Smooth muscle cell (in vitro differentiated cells): ENCODE measurements at regions not wholly inside any gene's neighbourhood (a gene's known extent, or its start where the extent isn't known, plus 50 kb on each side); places are given as distances from the start of the nearest gene placed in this dataset.

Source experiments
- DNase-seq: peaks from one replicate; lab custom pipeline; 2025; ENCODE audit not compliant: unreplicated experiment; lab: John Stamatoyannopoulos, UW
- H2AFZ ChIP-seq: fragments of 200-600 bp; sonication (generic); 2 replicates; pipeline ENCODE4 v1.6.0; 2016; ENCODE audit warnings: antibody characterized with exemption, low read depth, mild to moderate bottlenecking
- H3F3A ChIP-seq: fragments of 200-600 bp; sonication (generic); 2 replicates; pipeline ENCODE4 v1.6.0; 2017; ENCODE audit warnings: antibody characterized with exemption, low read depth
- H3K27ac ChIP-seq: fragments of 200-600 bp; sonication (generic); 2 replicates; pipeline ENCODE4 v1.5.1; 2016; ENCODE audit warnings: low read depth, mild to moderate bottlenecking
- H3K27me3 ChIP-seq: fragments of 200-600 bp; sonication (generic); 2 replicates; pipeline ENCODE4 v1.6.1; 2016; ENCODE audit warnings: low read depth, mild to moderate bottlenecking
- H3K36me3 ChIP-seq: fragments of 200-600 bp; sonication (generic); 2 replicates; pipeline ENCODE4 v1.5.1; 2016; ENCODE audit warnings: low read depth
- H3K4me1 ChIP-seq: fragments of 200-600 bp; sonication (generic); 2 replicates; pipeline ENCODE4 v1.5.1; 2016; ENCODE audit warnings: low read depth
- H3K4me2 ChIP-seq: fragments of 200-600 bp; sonication (generic); 2 replicates; pipeline ENCODE4 v1.6.0; 2016; ENCODE audit warnings: mild to moderate bottlenecking
- H3K4me3 ChIP-seq: fragments of 200-600 bp; sonication (generic); 2 replicates; pipeline ENCODE4 v1.5.1; 2016; ENCODE audit warnings: mild to moderate bottlenecking
- H3K79me2 ChIP-seq: fragments of 200-600 bp; sonication (generic); 2 replicates; pipeline ENCODE4 v1.6.0; 2016; ENCODE audit warnings: low read depth, mild to moderate bottlenecking
- H3K9ac ChIP-seq: fragments of 200-600 bp; sonication (generic); 2 replicates; pipeline ENCODE4 v1.6.0; 2016; ENCODE audit warnings: low read depth
- H3K9me3 ChIP-seq: fragments of 200-600 bp; sonication (generic); replicated peaks from 2 replicates; pipeline ENCODE4 v1.5.1; 2016; ENCODE audit warnings: low read depth
- H4K20me1 ChIP-seq: fragments of 200-600 bp; sonication (generic); 2 replicates; pipeline ENCODE4 v1.6.0; 2016; ENCODE audit warnings: low read depth
- WGBS: methylation state at CpG from one replicate; pipeline ENCODE4 v1.1.7; 2016; ENCODE audit warnings: low lambda C conversion rate; 5-methylcytosine and 5-hydroxymethylcytosine counted together
- TF ChIP-seq, protein P1 (sequence below): fragments of 200-600 bp; sonication (generic); IDR thresholded peaks from 2 replicates; pipeline ENCODE4 v1.5.1; 2017; ENCODE audit warnings: borderline replicate concordance, mild to moderate bottlenecking, antibody characterized with exemption; ENCODE audit not compliant: insufficient read depth, poor library complexity, severe bottlenecking

DNA sequence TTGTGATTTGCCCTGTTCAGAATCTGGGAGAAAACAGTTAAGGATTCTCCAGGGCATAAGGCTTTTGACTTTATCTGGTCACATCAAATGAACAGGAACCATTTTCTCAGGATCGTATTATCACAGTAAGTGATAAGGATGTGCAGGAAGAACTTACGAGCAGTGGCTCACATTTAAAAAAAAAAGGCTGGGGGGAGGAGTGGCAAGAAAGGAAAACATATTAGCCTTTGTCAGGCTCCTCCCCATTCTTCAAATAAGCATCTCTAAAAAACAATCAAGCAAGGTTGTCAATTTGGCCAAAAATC is 234.3 kb upstream of the TMEM161B start:
- H3K9me3 ChIP-seq, result no peaks in the 10 kb centered on the region
- H3K4me3 ChIP-seq, result peak overlapping the region; percentile 5
- peak overlapping the region; percentile 38 for H3K4me2 ChIP-seq
- H3K27me3 ChIP-seq, result peaks cover 10% of the 10 kb centered on the region
- H3F3A ChIP-seq, result no peaks in the 10 kb centered on the region
- no peak for DNase-seq
- H2AFZ ChIP-seq, result peak overlapping the region; percentile 1
- H3K9ac ChIP-seq, result no peak overlapping the region
- no peaks in the 10 kb centered on the region for H3K79me2 ChIP-seq
- peaks cover 7% of the 10 kb centered on the region for H3K4me1 ChIP-seq
- H3K27ac ChIP-seq, result no peak overlapping the region
- no peaks in the 10 kb centered on the region for H4K20me1 ChIP-seq
- H3K36me3 ChIP-seq, result no peaks in the 10 kb centered on the region
- WGBS, result 19% methylated on average over 2 of the region's 2 CpGs
- TF ChIP-seq, protein P1, sequence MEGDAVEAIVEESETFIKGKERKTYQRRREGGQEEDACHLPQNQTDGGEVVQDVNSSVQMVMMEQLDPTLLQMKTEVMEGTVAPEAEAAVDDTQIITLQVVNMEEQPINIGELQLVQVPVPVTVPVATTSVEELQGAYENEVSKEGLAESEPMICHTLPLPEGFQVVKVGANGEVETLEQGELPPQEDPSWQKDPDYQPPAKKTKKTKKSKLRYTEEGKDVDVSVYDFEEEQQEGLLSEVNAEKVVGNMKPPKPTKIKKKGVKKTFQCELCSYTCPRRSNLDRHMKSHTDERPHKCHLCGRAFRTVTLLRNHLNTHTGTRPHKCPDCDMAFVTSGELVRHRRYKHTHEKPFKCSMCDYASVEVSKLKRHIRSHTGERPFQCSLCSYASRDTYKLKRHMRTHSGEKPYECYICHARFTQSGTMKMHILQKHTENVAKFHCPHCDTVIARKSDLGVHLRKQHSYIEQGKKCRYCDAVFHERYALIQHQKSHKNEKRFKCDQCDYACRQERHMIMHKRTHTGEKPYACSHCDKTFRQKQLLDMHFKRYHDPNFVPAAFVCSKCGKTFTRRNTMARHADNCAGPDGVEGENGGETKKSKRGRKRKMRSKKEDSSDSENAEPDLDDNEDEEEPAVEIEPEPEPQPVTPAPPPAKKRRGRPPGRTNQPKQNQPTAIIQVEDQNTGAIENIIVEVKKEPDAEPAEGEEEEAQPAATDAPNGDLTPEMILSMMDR, result no peak

DNA sequence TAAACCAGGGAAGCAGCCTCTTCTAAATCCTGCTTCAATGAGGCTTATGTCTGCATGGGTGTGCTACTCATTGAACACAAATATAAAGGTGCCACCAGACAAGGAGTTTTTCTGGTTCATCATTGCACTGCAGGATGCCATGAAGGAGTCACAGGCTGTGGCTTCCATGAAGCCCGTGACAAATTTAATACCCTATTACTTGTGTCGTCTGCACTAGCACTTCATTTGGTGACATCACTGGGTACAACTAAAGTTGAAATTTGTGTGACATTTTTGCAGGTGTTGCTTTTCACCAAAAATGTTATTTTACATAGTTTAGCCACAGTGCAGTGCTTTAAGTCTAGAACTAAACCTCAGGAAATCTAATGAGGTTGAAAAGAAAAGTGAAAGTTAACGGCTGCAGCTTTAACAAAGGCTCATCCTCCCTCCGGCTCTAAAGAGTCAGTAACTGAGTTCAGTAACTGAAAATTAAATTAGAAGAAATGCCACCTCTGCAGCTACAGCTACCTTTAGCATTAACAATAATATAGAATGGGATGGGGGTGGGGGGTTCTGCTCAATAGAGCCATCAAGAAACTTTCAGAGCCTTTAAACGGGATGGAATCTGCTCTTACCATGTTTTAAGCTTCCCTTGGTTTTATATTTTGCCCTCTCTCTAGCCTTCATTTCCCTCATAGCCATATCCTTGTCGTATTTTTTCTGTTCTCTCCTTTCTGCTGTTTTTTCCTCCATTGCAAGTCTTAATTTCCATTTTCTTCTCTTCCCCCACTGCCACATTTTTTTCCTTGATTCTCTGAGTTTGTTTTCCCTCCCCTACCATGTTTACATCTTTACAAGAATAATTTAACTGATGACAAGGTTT is 233.8 kb upstream of the TMEM161B start:
- Histone ChIP-seq H3K9me3 (no peaks in the 10 kb centered on the region), H3K4me2 (peak overlapping the region; percentile 38), H3K4me3 (peak overlapping the region; percentile 5), H3K79me2 (no peaks in the 10 kb centered on the region), H3K27me3 (peaks cover 4% of the 10 kb centered on the region), H3K4me1 (peaks cover 7% of the 10 kb centered on the region), H3F3A (no peaks in the 10 kb centered on the region), H3K9ac (no peak overlapping the region), H3K36me3 (no peaks in the 10 kb centered on the region), H4K20me1 (no peaks in the 10 kb centered on the region), H3K27ac (no peak overlapping the region), H2AFZ (peak overlapping the region; percentile 1)
- WGBS, result 70% methylated on average over 6 of the region's 6 CpGs
- DNase-seq, result no peak
- TF ChIP-seq, protein P1, result no peak

DNA sequence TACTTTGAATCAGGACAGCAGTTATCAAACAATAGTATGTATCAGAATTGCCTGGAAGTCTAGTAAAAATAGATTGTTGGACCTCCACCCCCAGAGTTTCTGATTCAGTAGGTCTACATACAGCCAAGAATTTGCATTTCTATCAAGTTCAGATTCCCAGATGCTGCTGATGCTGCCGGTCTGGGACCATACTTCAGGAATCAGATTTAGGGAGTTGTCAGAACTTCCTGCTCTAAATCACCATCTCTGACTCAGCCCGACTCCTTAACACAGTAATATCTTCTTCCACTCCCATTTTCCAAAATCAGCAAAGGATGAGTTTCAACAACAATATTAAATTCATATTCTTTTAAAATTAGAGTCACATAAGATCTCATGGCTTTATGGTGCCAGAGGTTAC is 227.2 kb upstream of the TMEM161B start:
- H3K27me3 ChIP-seq, result no peaks in the 10 kb centered on the region
- DNase-seq, result no peak
- TF ChIP-seq, protein P1, result no peak
- H2AFZ ChIP-seq, result no peak overlapping the region
- no peaks in the 10 kb centered on the region for H3K79me2 ChIP-seq
- no peaks in the 10 kb centered on the region for H4K20me1 ChIP-seq
- peaks cover 6% of the 10 kb centered on the region for H3K4me1 ChIP-seq
- H3K27ac ChIP-seq, result no peak overlapping the region
- 66% methylated on average over 2 of the region's 2 CpGs for WGBS
- H3F3A ChIP-seq, result no peaks in the 10 kb centered on the region
- H3K4me2 ChIP-seq, result no peak overlapping the region
- H3K9me3 ChIP-seq, result no peaks in the 10 kb centered on the region
- no peak overlapping the region for H3K4me3 ChIP-seq
- no peaks in the 10 kb centered on the region for H3K36me3 ChIP-seq
- H3K9ac ChIP-seq, result no peak overlapping the region

DNA sequence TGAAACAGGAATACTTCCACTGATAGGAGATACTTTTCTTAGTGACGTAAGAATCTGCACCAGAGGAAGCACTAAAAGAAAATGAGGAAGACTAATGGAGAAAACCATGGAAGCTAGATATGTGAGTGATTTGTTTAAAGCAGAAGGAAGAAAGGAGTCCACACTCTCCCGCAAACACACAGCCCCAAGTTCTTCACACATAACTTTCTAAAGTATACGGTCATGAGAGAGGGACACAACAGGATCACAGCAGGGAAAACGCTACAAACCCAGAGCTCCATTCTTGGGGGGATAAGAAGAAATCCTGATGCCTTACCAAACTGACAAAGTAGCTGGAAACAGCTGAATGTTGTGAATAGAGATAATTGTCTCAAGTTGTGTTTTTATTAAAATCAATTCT is 222.2 kb upstream of the TMEM161B start:
- no peaks in the 10 kb centered on the region for H3K9me3 ChIP-seq
- DNase-seq, result no peak
- no peaks in the 10 kb centered on the region for H3K36me3 ChIP-seq
- no peak overlapping the region for H2AFZ ChIP-seq
- no peaks in the 10 kb centered on the region for H3K79me2 ChIP-seq
- no peak overlapping the region for H3K9ac ChIP-seq
- H3K4me2 ChIP-seq, result no peak overlapping the region
- TF ChIP-seq, protein P1, result no peak
- no peak overlapping the region for H3K27ac ChIP-seq
- no peak overlapping the region for H3K4me3 ChIP-seq
- WGBS, result 62% methylated on average over 4 of the region's 4 CpGs
- H3K27me3 ChIP-seq, result no peaks in the 10 kb centered on the region
- no peaks in the 10 kb centered on the region for H3F3A ChIP-seq
- H3K4me1 ChIP-seq, result peaks cover 43% of the 10 kb centered on the region
- H4K20me1 ChIP-seq, result no peaks in the 10 kb centered on the region
